A549 (cell line): ENCODE measurements at regions not wholly inside any gene's neighbourhood (a gene's known extent, or its start where the extent isn't known, plus 50 kb on each side); places are given as distances from the start of the nearest gene placed in this dataset.

Experiments used
- ATAC-seq, 2 experiments: fragments of 200-7000 bp in 1 of 2; fragments of >200 bp in 1 of 2; cut with Nextera tagmentation in 1 of 2; cut with Tn5 transposase in 1 of 2; 3 replicates each; pipeline versions ENCODE4 v1.8.0 to v1.9.1; 2018 to 2020; ENCODE audit warnings: mild to moderate bottlenecking in 1 of 2, moderate library complexity in 1 of 2
- CTCF ChIA-PET: fragments of 300-600 bp; sonication (Branson Sonifier 250); formaldehyde crosslinking; extraction: SDS; loops from one replicate; lab custom pipeline; 2021; ENCODE audit warnings: antibody characterized with exemption, inconsistent platforms; lab: Yijun Ruan, JAX
- POLR2A ChIA-PET: fragments of 350-600 bp; formaldehyde crosslinking; extraction: SDS; loops from one replicate; lab custom pipeline; 2021; ENCODE audit warnings: antibody characterized with exemption, inconsistent platforms; lab: Yijun Ruan, JAX
- DNase-seq, 2 experiments: peaks; one replicate each; pipeline versions ENCODE4 v3.0.0 to v3.0.0-alpha.2; 2011 to 2016; ENCODE audit warnings: low read depth in 1 of 2, low spot score in 1 of 2
- FAIRE-seq: peaks from 2 replicates; lab custom pipeline; 2011; peaks lifted over from hg19 to GRCh38; lab: Jason Lieb, UNC
- H3K27ac ChIP-seq, 2 experiments: fragments of >200 bp; sonication (Bioruptor Twin); formaldehyde crosslinking; 3 replicates each; pipeline ENCODE4 v1.5.1; 2016 to 2017
- H3K4me1 ChIP-seq: fragments of >200 bp; sonication (Bioruptor Twin); formaldehyde crosslinking; 3 replicates; pipeline ENCODE4 v1.6.1; 2016
- H3K4me2 ChIP-seq: fragments of >200 bp; sonication (Bioruptor Twin); formaldehyde crosslinking; 3 replicates; pipeline ENCODE4 v1.6.1; 2016
- H3K4me3 ChIP-seq: fragments of >200 bp; sonication (Bioruptor Twin); formaldehyde crosslinking; 3 replicates; pipeline ENCODE4 v1.5.1; 2016
- H3K9me3 ChIP-seq: fragments of >200 bp; sonication (Bioruptor Twin); formaldehyde crosslinking; 3 replicates; pipeline ENCODE4 v1.6.1; 2016
- CEBPB ChIP-seq, 2 experiments: fragments of >200 bp in 1 of 2; sonication (Bioruptor Twin) in 1 of 2; formaldehyde crosslinking in 1 of 2; IDR thresholded peaks; 2 replicates each; pipeline ENCODE4 v1.6.1; 2012 to 2016
- CTCF ChIP-seq: fragments of >200 bp; sonication (Bioruptor Twin); formaldehyde crosslinking; IDR thresholded peaks from 3 replicates; pipeline ENCODE4 v1.5.1; 2016
- EHF ChIP-seq: fragments of 250-450 bp; sonication (Bioruptor Pico); IDR thresholded peaks from 2 replicates; pipeline ENCODE4 v1.5.0; 2020; ENCODE audit warnings: mild to moderate bottlenecking
- EHMT2 ChIP-seq: fragments of 200-600 bp; sonication (generic); IDR thresholded peaks from 2 replicates; pipeline ENCODE4 v1.6.1; 2016; ENCODE audit warnings: antibody characterized with exemption, low read depth, mild to moderate bottlenecking, moderate library complexity
- EP300 ChIP-seq, 2 experiments: fragments of >200 bp; sonication (Bioruptor Twin); formaldehyde crosslinking; IDR thresholded peaks; 2 replicates in 1 of 2; 3 replicates in 1 of 2; pipeline ENCODE4 v1.6.1; 2016 to 2017
- ESRRA ChIP-seq: fragments of 150-350 bp; IDR thresholded peaks from 2 replicates; pipeline ENCODE4 v1.6.1; 2014; ENCODE audit warnings: mild to moderate bottlenecking, low read length, borderline replicate concordance
- FOSB ChIP-seq: fragments of 250-450 bp; sonication (Bioruptor Pico); IDR thresholded peaks from 2 replicates; pipeline ENCODE4 v1.5.0; 2020; ENCODE audit warnings: mild to moderate bottlenecking, moderate library complexity
- FOXS1 ChIP-seq: fragments of 250-450 bp; sonication (Bioruptor Pico); IDR thresholded peaks from 2 replicates; pipeline ENCODE4 v1.5.0; 2020; ENCODE audit warnings: mild to moderate bottlenecking, moderate library complexity
- HDAC2 ChIP-seq: fragments of 200-600 bp; sonication (generic); IDR thresholded peaks from 2 replicates; pipeline ENCODE4 v1.6.1; 2016
- HES2 ChIP-seq: fragments of >200 bp; sonication (Bioruptor Twin); formaldehyde crosslinking; IDR thresholded peaks from 2 replicates; pipeline ENCODE4 v1.6.1; 2016
- HOXB5 ChIP-seq: fragments of 250-450 bp; sonication (Bioruptor Pico); IDR thresholded peaks from 2 replicates; pipeline ENCODE4 v1.5.0; 2020; ENCODE audit warnings: mild to moderate bottlenecking, moderate library complexity
- KDM1A ChIP-seq: fragments of 200-600 bp; sonication (generic); IDR thresholded peaks from 2 replicates; pipeline ENCODE4 v1.6.1; 2016; ENCODE audit warnings: low read depth, mild to moderate bottlenecking
- MAFK ChIP-seq: fragments of 450-650 bp; IDR thresholded peaks from 2 replicates; pipeline ENCODE4 v1.6.1; 2014; ENCODE audit not compliant: partially characterized antibody
- MAZ ChIP-seq: fragments of 150-350 bp; IDR thresholded peaks from 2 replicates; pipeline ENCODE4 v1.6.1; 2014; ENCODE audit warnings: antibody characterized with exemption, low read depth, low read length, borderline replicate concordance
- MYC ChIP-seq: IDR thresholded peaks from 2 replicates; pipeline ENCODE4 v1.6.1; 2012; ENCODE audit warnings: mild to moderate bottlenecking, inconsistent platforms, low read length, improper control_type of control experiment, borderline replicate concordance
- NFE2L2 ChIP-seq: fragments of 150-350 bp; conservative IDR thresholded peaks from 2 replicates; pipeline ENCODE4 v1.6.1; 2014; ENCODE audit warnings: low read length
- NR3C1 ChIP-seq: fragments of >200 bp; sonication (Bioruptor Twin); formaldehyde crosslinking; IDR thresholded peaks from 3 replicates; pipeline ENCODE4 v1.6.1; 2017
- PHF8 ChIP-seq: fragments of 200-600 bp; sonication (generic); IDR thresholded peaks from 2 replicates; pipeline ENCODE4 v1.6.1; 2016; ENCODE audit warnings: low read depth, mild to moderate bottlenecking, antibody characterized with exemption, moderate library complexity, borderline replicate concordance
- RAD21 ChIP-seq, 2 experiments: fragments of >200 bp in 1 of 2; sonication (Bioruptor Twin) in 1 of 2; formaldehyde crosslinking in 1 of 2; IDR thresholded peaks in 1 of 2; conservative IDR thresholded peaks in 1 of 2; 2 replicates in 1 of 2; 3 replicates in 1 of 2; pipeline ENCODE4 v1.6.1; 2012 to 2018; ENCODE audit warnings: inconsistent platforms in 1 of 2
- RARB ChIP-seq: fragments of 250-450 bp; sonication (Bioruptor Pico); IDR thresholded peaks from 2 replicates; pipeline ENCODE4 v1.8.0; 2021; ENCODE audit warnings: mild to moderate bottlenecking, moderate library complexity
- RCOR1 ChIP-seq: fragments of 150-350 bp; IDR thresholded peaks from 2 replicates; pipeline ENCODE4 v1.6.1; 2014; ENCODE audit warnings: antibody characterized with exemption, low read length, low read depth
- SMC3 ChIP-seq: fragments of >200 bp; sonication (Bioruptor Twin); formaldehyde crosslinking; IDR thresholded peaks from 3 replicates; pipeline ENCODE4 v1.6.1; 2018; ENCODE audit warnings: inconsistent platforms
- SREBF2 ChIP-seq: fragments of 450-650 bp; IDR thresholded peaks from 2 replicates; pipeline ENCODE4 v1.6.1; 2014; ENCODE audit warnings: mild to moderate bottlenecking, moderate library complexity
- WGBS: methylation state at CpG from one replicate; pipeline ENCODE4 v1.1.6; 2017; ENCODE audit errors: missing lambda C conversion rate; 5-methylcytosine and 5-hydroxymethylcytosine counted together
- TF ChIP-seq, protein P1 (sequence below): IDR thresholded peaks from 2 replicates; pipeline ENCODE4 v1.6.1; 2012; ENCODE audit warnings: low read depth, borderline replicate concordance
- TF ChIP-seq, protein P2 (sequence below): fragments of 450-650 bp; IDR thresholded peaks from 2 replicates; pipeline ENCODE4 v1.6.1; 2014; ENCODE audit warnings: antibody characterized with exemption
- TF ChIP-seq, protein P3 (sequence below): fragments of 200-600 bp; sonication (generic); IDR thresholded peaks from 2 replicates; pipeline ENCODE4 v1.6.1; 2016; ENCODE audit warnings: antibody characterized with exemption, mild to moderate bottlenecking, moderate library complexity

DNA sequence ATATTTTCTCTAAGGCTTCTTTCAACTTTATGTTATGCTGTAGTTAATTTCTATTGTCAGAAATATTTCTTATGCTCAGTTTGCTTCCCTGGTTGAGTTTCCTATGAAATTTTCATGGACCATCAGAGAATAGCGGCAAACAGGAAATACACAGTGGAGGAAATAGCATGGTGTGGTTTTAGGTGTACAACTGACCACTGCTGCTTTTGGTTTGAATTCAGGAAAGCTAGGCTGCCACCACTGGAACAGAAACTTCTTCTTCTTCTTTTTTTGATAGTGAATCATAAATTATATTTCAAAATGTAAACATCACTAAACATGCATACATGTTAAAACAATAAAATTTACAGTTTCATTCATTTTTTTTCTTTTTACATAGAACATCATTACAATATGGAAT is 316.6 kb upstream of the TGFBR2 start:
- WGBS, result 92% methylated on average over 1 of the region's 1 CpG
- ChIA-PET CTCF (no interaction called here), POLR2A (no interaction called here)
- H3K4me1 ChIP-seq, result peaks cover 63% of the 10 kb centered on the region
- no peak overlapping the region for H3K4me3 ChIP-seq
- peak overlapping the region; percentile 42 for H3K4me2 ChIP-seq
- peak overlapping the region; percentile 69 to 79 for H3K27ac ChIP-seq
- TF ChIP-seq CEBPB (IDR thresholded peaks at IDR 0.05) (no peak), MAZ (no peak), FOXS1 (CRISPR knock-in tag) (no peak), RARB (no peak), NFE2L2 (no peak), SREBF2 (no peak), EP300 (IDR thresholded peaks at IDR 0.05) (no peak), HDAC2 (no peak), KDM1A (no peak), FOSB (CRISPR knock-in tag) (no peak), MYC (no peak), EHMT2 (no peak), RCOR1 (no peak)
- TF ChIP-seq, protein P1, sequence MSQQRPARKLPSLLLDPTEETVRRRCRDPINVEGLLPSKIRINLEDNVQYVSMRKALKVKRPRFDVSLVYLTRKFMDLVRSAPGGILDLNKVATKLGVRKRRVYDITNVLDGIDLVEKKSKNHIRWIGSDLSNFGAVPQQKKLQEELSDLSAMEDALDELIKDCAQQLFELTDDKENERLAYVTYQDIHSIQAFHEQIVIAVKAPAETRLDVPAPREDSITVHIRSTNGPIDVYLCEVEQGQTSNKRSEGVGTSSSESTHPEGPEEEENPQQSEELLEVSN, result no peak
- TF ChIP-seq, protein P2, sequence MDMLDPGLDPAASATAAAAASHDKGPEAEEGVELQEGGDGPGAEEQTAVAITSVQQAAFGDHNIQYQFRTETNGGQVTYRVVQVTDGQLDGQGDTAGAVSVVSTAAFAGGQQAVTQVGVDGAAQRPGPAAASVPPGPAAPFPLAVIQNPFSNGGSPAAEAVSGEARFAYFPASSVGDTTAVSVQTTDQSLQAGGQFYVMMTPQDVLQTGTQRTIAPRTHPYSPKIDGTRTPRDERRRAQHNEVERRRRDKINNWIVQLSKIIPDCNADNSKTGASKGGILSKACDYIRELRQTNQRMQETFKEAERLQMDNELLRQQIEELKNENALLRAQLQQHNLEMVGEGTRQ, result no peak
- ATAC-seq (no peak), DNase-seq (no peak), FAIRE-seq (no peak)
- H3K9me3 ChIP-seq, result no peaks in the 10 kb centered on the region

DNA sequence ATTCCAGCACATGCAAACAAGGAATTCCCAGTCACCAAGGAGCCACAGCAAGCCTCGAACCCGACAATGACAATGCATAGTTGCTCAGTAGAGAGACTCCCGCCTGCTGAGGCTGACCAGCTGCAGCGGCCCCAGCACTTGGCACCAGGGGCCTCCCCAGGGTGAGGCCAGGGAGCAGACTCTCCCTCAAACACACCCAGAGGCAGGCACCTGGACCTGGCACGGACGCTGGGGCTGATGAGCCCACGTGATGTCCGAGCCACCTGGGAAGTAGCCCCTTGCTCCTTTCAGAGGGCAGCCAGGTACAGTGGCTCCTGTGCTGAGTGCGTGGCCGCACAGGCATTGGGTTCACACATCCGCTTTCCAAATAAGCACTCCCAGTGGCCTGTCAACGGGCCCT is 315.9 kb upstream of the TGFBR2 start:
- ATAC-seq, result no peak
- POLR2A ChIA-PET, result no interaction called here
- FAIRE-seq, result no peak
- H3K4me1 ChIP-seq, result peaks cover 56% of the 10 kb centered on the region
- H3K4me3 ChIP-seq, result no peak overlapping the region
- no peak for TF ChIP-seq ESRRA
- TF ChIP-seq HES2, result no peak
- TF ChIP-seq NR3C1, result no peak
- no peak for TF ChIP-seq HDAC2
- TF ChIP-seq PHF8, result no peak
- TF ChIP-seq, protein P3, sequence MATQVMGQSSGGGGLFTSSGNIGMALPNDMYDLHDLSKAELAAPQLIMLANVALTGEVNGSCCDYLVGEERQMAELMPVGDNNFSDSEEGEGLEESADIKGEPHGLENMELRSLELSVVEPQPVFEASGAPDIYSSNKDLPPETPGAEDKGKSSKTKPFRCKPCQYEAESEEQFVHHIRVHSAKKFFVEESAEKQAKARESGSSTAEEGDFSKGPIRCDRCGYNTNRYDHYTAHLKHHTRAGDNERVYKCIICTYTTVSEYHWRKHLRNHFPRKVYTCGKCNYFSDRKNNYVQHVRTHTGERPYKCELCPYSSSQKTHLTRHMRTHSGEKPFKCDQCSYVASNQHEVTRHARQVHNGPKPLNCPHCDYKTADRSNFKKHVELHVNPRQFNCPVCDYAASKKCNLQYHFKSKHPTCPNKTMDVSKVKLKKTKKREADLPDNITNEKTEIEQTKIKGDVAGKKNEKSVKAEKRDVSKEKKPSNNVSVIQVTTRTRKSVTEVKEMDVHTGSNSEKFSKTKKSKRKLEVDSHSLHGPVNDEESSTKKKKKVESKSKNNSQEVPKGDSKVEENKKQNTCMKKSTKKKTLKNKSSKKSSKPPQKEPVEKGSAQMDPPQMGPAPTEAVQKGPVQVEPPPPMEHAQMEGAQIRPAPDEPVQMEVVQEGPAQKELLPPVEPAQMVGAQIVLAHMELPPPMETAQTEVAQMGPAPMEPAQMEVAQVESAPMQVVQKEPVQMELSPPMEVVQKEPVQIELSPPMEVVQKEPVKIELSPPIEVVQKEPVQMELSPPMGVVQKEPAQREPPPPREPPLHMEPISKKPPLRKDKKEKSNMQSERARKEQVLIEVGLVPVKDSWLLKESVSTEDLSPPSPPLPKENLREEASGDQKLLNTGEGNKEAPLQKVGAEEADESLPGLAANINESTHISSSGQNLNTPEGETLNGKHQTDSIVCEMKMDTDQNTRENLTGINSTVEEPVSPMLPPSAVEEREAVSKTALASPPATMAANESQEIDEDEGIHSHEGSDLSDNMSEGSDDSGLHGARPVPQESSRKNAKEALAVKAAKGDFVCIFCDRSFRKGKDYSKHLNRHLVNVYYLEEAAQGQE, result no peak
- TF ChIP-seq RAD21 (conservative IDR thresholded peaks at IDR 0.05 in 1 of 2, IDR thresholded peaks at IDR 0.05 in 1 of 2), result no peak
- no peak for TF ChIP-seq MAFK
- no peak for TF ChIP-seq CTCF
- TF ChIP-seq HOXB5 (CRISPR knock-in tag), result no peak
- no peak for TF ChIP-seq EHMT2
- no peak for TF ChIP-seq SMC3
- no peak for TF ChIP-seq EHF (CRISPR knock-in tag)
- TF ChIP-seq, all 56 proteins: peak for 0
- CTCF ChIA-PET, result no interaction called here
- WGBS, result 88% methylated on average over 5 of the region's 12 CpGs
- Histone ChIP-seq H3K9me3 (no peaks in the 10 kb centered on the region), H3K27ac (peak overlapping the region; percentile 69 to 79; a peak in 4 of 6 replicates), H3K4me2 (no peak overlapping the region)
- DNase-seq, result no peak
